ENCODE measurements at regions not wholly inside any gene's neighbourhood (a gene's known extent, or its start where the extent isn't known, plus 50 kb on each side); places are given as distances from the start of the nearest gene placed in this dataset.

DNA sequence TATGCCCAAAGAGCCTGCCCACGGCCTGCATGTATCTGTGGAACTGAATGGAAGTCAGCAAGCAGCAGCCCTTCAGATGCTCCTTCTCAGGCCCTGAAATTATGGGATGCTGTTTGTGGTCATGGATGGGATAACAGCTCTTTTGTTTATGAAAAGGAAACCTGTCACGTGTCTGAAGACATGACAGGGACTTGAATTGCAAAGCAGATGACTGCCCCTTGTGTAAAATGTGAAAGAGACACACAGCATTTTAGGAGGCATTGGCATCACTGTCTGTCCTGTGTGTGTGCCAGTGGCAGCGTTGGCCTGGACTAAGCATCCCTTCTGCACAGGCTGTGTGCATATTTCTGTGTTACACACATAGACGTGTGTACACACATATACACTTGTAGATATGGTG lies 192.1 kb downstream of the VRK1 start:
- Mint-ChIP-seq H3K4me1 (ENCODE audit: low read depth in 2 of 2) (peaks cover 8 to 10% of the 10 kb centered on the region in 2 donors), H3K9me3 (peaks cover 0 to 3% of the 10 kb centered on the region in 2 donors), H3K36me3 (ENCODE audit: insufficient read depth) (no peaks in the 10 kb centered on the region), H3K27ac (no peak overlapping the region), H3K27me3 (peaks cover 19 to 25% of the 10 kb centered on the region in 2 donors), H3K4me3 (no peak overlapping the region)
- ATAC-seq (replicated peaks): no peak
- no peak for DNase-seq

DNA sequence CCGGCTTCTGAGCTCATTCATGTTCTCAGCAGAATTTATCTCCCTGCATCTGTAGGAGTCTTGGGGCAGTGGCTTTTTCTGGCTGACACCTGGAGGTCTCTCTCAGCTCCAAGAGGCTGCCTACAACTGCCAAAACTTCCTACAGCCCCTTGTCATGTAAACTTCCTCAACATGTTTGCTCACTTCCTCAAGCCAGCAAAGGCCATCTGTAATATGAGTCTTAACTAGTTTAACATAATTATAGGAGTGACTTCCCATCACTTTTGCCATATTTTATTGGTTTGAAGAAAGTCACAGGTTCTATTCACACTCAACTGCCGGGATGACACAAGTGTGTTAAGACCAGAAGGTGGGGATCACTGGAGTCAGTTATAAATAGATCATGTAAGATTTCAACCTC lies 194.0 kb downstream of the VRK1 start:
- H3K27me3 Mint-ChIP-seq: peaks cover 26 to 38% of the 10 kb centered on the region in 2 donors
- no peak overlapping the region for H3K4me3 Mint-ChIP-seq
- no peak overlapping the region for H3K27ac Mint-ChIP-seq
- no peak for ATAC-seq (replicated peaks)
- no peaks in the 10 kb centered on the region for H3K36me3 Mint-ChIP-seq (ENCODE audit: insufficient read depth)
- no peak for DNase-seq
- H3K9me3 Mint-ChIP-seq: peaks cover 0 to 3% of the 10 kb centered on the region in 2 donors
- peaks cover 8 to 10% of the 10 kb centered on the region in 2 donors for H3K4me1 Mint-ChIP-seq (ENCODE audit: low read depth in 2 of 2)

DNA sequence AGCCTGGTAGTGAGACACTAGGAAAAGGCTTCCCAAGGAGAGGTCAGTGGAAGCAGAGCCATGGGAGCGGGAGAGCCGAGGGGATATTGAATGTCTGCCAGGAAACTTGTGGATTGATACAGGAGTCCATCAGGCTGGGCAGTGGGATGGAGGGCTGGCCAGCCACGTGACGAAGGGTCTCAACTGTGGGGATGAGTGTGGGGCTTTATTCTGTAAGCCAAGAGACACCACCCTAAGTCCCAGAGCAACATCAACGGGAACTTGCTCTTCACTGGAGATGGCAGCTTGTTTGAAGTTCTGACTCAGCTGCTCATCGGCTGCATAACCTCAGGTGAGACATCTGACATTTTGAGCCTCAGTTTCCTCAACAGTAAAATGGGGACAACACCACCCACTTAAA lies 197.8 kb downstream of the VRK1 start:
- H3K27ac Mint-ChIP-seq: no peak overlapping the region
- DNase-seq (no peak), ATAC-seq (replicated peaks) (no peak)
- no peaks in the 10 kb centered on the region for H3K36me3 Mint-ChIP-seq (ENCODE audit: insufficient read depth)
- H3K4me3 Mint-ChIP-seq: no peak overlapping the region
- no peaks in the 10 kb centered on the region for H3K4me1 Mint-ChIP-seq (ENCODE audit: low read depth in 2 of 2)
- H3K9me3 Mint-ChIP-seq: peaks cover 0 to 3% of the 10 kb centered on the region in 2 donors
- H3K27me3 Mint-ChIP-seq: peaks cover 26 to 38% of the 10 kb centered on the region in 2 donors

DNA sequence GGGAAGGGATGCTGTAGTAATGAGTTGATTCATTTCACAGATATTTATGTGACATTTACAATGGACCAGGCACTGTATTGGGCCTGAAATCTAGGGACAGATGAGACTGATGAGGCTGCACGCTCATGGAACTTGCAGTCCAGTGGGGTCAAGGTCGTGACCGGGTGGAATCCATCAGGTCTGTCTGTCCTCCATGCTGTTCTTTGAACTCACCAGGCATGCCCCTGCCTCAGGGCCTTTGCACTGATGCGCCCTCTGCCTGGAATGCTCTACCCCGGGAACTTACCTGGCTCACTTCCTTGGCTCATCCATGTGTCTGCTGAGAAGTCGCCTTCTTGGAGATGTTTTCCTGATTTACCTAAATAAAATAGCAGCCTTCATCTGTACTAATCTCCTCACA lies 200.1 kb downstream of the VRK1 start:
- DNase-seq: no peak
- ATAC-seq (replicated peaks): no peak
- H3K4me3 Mint-ChIP-seq: no peak overlapping the region
- H3K27me3 Mint-ChIP-seq: peaks cover 26 to 38% of the 10 kb centered on the region in 2 donors
- H3K27ac Mint-ChIP-seq: peak overlapping the region in 1 of 2 donors; percentile 19
- no peaks in the 10 kb centered on the region for H3K36me3 Mint-ChIP-seq (ENCODE audit: insufficient read depth)
- H3K4me1 Mint-ChIP-seq (ENCODE audit: low read depth in 2 of 2): no peaks in the 10 kb centered on the region
- H3K9me3 Mint-ChIP-seq: peaks cover 0 to 1% of the 10 kb centered on the region in 2 donors

DNA sequence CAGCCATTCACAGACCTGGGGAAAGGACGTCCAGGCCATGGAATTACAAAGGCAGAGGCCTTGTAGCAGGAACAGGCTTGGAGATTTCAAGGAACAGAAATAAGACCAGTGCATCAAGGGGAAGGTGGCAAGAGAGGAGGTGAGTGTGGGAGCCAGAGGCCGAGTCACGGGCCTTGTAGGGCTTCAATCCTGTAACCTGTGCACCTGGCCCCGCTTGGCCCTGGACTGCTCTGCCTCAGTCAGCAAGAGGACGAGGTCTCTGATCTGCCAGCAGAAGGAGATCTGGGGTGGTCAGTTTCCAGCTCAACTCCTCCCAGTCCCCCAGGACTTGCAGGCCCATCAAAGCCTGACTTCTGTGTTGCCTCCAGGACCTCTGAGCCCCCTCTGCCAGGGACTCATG lies 200.8 kb downstream of the VRK1 start:
- no peaks in the 10 kb centered on the region for H3K4me1 Mint-ChIP-seq (ENCODE audit: low read depth in 2 of 2)
- DNase-seq (no peak), ATAC-seq (replicated peaks) (no peak)
- H3K4me3 Mint-ChIP-seq: no peak overlapping the region
- H3K9me3 Mint-ChIP-seq: peaks cover 0 to 3% of the 10 kb centered on the region in 2 donors
- H3K27ac Mint-ChIP-seq: peak overlapping the region in 1 of 2 donors; percentile 19
- H3K27me3 Mint-ChIP-seq: peaks cover 20 to 31% of the 10 kb centered on the region in 2 donors
- no peaks in the 10 kb centered on the region for H3K36me3 Mint-ChIP-seq (ENCODE audit: insufficient read depth)

DNA sequence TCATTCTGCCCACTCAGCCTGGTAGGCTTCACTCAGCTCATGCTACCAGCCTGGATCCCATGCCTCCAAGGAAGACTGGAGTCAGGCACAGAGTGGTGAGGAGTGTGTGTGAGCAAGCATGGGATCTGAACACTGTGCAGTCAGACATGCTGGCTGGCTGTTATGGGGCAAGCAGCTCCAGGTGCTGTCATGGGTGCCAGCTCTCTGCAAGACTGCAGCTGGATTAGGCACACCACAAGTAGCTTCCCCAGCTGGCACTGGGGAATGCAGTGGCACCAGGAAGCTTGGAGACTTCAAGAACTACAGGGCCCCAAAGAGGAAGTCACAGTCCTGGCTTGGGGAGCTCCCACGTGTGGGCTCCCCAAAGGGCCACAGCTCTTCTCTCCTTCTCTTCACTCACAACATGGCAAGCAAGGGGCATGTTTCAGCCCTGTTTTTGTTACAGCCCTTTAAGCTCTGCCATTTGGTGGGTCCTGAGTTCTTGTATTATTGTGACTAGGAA lies 202.5 kb downstream of the VRK1 start:
- Mint-ChIP-seq H3K27ac (peak overlapping the region in 1 of 2 donors; percentile 47), H3K9me3 (peaks cover 0 to 3% of the 10 kb centered on the region in 2 donors), H3K27me3 (peaks cover 3 to 14% of the 10 kb centered on the region in 2 donors), H3K4me1 (ENCODE audit: low read depth in 2 of 2) (no peaks in the 10 kb centered on the region), H3K4me3 (no peak overlapping the region), H3K36me3 (ENCODE audit: insufficient read depth) (no peaks in the 10 kb centered on the region)
- no peak for ATAC-seq (replicated peaks)
- DNase-seq: no peak

DNA sequence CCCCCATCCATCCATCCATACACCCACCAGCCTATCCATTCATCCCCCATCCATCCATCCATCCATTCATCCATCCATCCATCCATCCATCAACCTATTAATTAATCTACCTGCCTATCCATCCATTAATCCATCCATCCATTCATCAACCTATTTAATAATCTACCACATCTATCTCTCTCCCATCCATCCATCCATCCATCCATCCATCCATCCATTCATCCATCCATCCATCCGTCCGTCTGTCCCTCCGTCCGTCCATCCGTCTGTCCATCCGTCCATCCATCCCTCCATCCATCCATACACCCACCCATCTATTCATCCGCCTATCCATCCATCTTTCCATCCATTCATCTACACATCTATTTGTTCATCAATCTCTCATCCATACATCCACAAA lies 205.3 kb downstream of the VRK1 start:
- DNase-seq (no peak), ATAC-seq (replicated peaks) (no peak)
- Mint-ChIP-seq H3K36me3 (ENCODE audit: insufficient read depth) (no peaks in the 10 kb centered on the region), H3K9me3 (peaks cover 0 to 3% of the 10 kb centered on the region in 2 donors), H3K4me3 (no peak overlapping the region), H3K27me3 (peaks cover 0 to 2% of the 10 kb centered on the region in 2 donors), H3K4me1 (ENCODE audit: low read depth in 2 of 2) (no peaks in the 10 kb centered on the region), H3K27ac (no peak overlapping the region)

DNA sequence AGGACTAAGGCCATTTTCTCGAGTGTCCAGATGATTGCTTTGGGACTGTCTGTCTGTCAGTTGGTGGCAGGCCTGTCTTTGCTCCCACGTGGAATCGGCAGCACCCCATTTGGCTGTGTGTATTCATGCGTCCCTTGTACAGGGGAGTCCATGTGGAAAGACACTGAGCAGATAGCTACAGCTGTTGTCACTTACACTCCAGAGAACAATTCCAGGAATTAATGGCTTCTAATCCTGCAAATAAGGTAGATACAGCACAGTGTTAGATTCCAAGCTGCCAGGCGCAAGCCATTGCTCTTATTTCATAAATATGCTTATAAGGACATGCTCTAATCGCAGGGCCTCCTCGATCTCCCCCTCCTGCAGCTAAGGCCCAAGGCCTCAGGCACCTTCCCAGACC lies 208.8 kb downstream of the VRK1 start:
- ATAC-seq (replicated peaks) (no peak), DNase-seq (no peak)
- peaks cover 0 to 3% of the 10 kb centered on the region in 2 donors for H3K9me3 Mint-ChIP-seq
- no peak overlapping the region for H3K27ac Mint-ChIP-seq
- peaks cover 13 to 35% of the 10 kb centered on the region in 2 donors for H3K27me3 Mint-ChIP-seq
- no peaks in the 10 kb centered on the region for H3K4me1 Mint-ChIP-seq (ENCODE audit: low read depth in 2 of 2)
- H3K4me3 Mint-ChIP-seq: no peak overlapping the region
- no peaks in the 10 kb centered on the region for H3K36me3 Mint-ChIP-seq (ENCODE audit: insufficient read depth)

DNA sequence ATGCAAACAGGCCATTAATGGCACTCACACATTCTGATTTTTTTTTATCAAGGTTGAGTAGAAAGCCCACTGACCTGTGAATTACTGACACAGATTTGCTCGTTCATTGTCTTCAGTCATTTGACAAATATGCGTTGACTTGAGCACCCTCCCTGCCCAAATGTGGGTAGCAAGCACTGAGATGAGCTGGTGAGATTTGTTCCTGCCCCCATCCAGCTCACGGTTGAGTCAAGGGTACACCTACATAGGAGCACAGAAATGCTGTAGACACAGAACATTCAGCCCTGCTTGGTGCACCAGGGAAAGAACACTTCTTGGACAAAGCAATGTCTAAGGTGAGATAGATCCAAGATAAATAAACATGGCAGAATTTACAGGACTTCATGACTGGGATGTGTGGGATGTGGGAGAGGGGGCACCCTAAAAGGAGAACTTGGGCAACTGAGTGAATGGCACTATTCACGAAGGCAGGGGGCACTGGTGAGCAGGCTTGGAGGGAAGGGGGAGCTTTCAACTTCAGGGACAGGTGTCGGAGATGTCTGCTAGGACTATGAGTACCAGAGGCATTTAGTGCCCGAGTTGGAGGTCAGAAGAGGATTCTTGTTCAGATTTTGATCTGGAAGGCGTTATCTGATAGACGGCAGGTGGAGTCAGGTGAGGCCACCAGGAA lies 213.4 kb downstream of the VRK1 start:
- Mint-ChIP-seq H3K36me3 (ENCODE audit: insufficient read depth) (no peaks in the 10 kb centered on the region), H3K27ac (no peak overlapping the region), H3K4me3 (no peak overlapping the region), H3K27me3 (peaks cover 13 to 53% of the 10 kb centered on the region in 2 donors), H3K9me3 (no peaks in the 10 kb centered on the region), H3K4me1 (ENCODE audit: low read depth in 2 of 2) (no peaks in the 10 kb centered on the region)
- ATAC-seq (replicated peaks) (no peak), DNase-seq (no peak)

DNA sequence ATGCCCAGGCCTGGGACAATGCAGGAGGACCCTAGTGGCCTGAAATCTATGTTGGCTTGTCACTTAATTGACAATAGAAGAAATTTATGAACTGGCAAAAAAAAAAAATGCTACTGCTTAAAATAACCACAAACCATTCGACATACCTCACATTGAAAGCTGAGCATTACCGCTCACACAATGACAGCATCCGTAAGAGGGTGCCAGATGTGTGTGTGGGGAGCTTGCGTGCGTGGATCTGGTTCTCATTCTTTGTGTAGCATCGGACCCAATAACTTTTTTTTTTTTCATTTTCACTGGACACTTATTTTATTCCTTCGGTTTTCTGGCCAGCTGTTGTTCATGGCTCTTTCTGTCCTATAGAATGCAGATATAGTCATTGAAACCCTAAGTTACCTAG lies 216.7 kb downstream of the VRK1 start:
- Mint-ChIP-seq H3K27me3 (peaks cover 13 to 45% of the 10 kb centered on the region in 2 donors), H3K27ac (no peak overlapping the region), H3K4me1 (ENCODE audit: low read depth in 2 of 2) (no peaks in the 10 kb centered on the region), H3K36me3 (ENCODE audit: insufficient read depth) (no peaks in the 10 kb centered on the region), H3K4me3 (no peak overlapping the region), H3K9me3 (no peaks in the 10 kb centered on the region)
- DNase-seq (no peak), ATAC-seq (replicated peaks) (no peak)

DNA sequence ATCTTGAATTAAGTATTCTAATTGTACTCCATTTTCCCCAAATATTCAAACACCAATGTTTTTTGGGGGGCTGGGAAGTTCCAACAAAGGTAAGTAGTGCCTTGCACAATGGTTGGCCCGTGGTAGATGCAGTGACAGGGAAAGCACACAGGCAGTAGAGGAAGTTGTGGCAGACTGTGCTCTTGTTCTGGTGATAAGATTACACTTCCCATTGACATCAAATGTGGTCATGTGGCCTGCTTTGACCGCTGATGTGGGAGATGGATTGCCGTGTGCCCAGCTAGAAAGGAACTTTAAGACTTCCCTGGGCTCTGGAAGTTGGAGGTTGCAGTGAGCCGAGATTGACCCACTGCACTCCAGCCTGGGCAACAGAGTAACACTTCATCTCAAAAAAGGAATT lies 223.8 kb downstream of the VRK1 start:
- H3K4me1 Mint-ChIP-seq (ENCODE audit: low read depth in 2 of 2): peaks cover 5 to 6% of the 10 kb centered on the region in 2 donors
- DNase-seq: no peak

DNA sequence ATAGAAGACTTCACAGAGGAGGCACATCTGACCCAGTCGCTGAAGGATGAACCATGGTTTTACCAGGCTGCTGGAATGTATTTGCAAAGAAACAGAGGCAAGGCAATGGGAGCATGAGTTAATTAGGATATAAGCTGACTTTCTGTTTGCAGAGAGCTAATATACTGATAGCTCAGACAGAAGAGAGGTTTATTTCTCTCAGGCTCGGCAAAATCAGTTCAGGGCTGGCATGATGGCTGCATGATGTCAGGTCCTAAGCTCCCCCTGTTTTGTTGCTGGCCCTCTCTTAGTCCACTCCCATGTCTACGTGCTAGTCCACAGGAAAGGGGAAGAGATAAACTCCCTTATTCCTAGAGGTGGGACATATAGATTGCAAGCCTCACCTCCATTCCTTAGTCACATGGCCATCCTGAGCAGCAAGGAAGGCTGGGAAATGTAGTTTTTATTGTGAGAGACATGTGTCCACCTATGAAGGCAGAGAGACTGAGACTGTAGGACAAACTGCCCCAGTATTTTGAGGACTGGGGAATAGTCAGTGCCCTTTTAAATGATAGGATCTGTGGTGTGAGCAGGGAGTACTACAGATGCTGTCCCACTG lies 224.5 kb downstream of the VRK1 start:
- no peak overlapping the region for H3K4me3 Mint-ChIP-seq
- H3K27ac Mint-ChIP-seq: no peak overlapping the region
- H3K9me3 Mint-ChIP-seq: no peaks in the 10 kb centered on the region
- no peak for DNase-seq
- ATAC-seq (replicated peaks): no peak
- peaks cover 5 to 6% of the 10 kb centered on the region in 2 donors for H3K4me1 Mint-ChIP-seq (ENCODE audit: low read depth in 2 of 2)
- H3K27me3 Mint-ChIP-seq: peaks cover 17 to 34% of the 10 kb centered on the region in 2 donors
- no peaks in the 10 kb centered on the region for H3K36me3 Mint-ChIP-seq (ENCODE audit: insufficient read depth)

More for the DNA sequence above, 223.8 kb downstream of the VRK1 start:
- ATAC-seq (replicated peaks): no peak
- Mint-ChIP-seq H3K27me3 (peaks cover 17 to 32% of the 10 kb centered on the region in 2 donors), H3K27ac (no peak overlapping the region), H3K36me3 (ENCODE audit: insufficient read depth) (no peaks in the 10 kb centered on the region), H3K4me3 (peak overlapping the region in 1 of 2 donors; percentile 8), H3K9me3 (no peaks in the 10 kb centered on the region)

DNA sequence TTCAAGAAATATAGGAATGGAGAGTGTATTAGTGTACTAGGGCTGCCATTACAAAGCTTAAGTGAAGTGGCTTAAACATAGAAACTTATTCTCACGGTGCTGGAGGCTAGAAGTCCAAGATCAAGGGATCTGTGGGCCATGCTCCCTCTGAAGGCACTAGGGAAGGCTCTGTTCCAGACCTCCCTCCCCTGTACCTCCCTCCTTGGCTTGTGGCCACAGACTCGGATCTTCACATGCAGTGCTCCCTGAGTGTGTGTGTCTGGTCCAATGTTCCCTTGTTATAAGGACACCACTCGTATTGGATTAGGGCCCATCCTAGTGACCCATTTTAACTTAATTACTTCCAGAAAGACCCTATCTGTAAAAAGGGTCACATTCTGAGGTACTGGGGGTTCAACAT lies 225.6 kb downstream of the VRK1 start:
- Mint-ChIP-seq H3K36me3 (ENCODE audit: insufficient read depth) (no peaks in the 10 kb centered on the region), H3K4me3 (no peak overlapping the region), H3K27ac (no peak overlapping the region), H3K27me3 (peaks cover 17 to 40% of the 10 kb centered on the region in 2 donors), H3K4me1 (ENCODE audit: low read depth in 2 of 2) (peaks cover 5 to 6% of the 10 kb centered on the region in 2 donors), H3K9me3 (no peaks in the 10 kb centered on the region)
- DNase-seq (no peak), ATAC-seq (replicated peaks) (no peak)

DNA sequence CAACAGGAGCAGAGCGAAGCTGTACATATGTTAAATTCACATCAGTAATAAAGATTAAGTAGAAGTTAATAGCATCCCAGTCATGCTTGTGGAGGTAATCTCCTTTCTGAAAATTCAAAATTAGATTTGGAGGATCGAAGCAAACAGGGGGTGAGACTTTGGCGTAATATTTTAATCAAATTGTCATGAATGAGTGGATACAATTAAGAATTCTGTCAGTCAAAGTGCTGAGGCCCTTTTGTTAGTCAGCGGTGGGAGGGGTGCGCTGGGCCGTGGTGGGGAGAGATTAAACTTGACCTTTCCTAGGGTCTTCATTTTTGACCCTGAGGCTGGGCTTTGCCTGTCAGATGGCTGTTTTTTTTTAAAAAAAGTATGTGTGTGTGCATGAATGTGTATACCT lies 226.7 kb downstream of the VRK1 start:
- Mint-ChIP-seq H3K36me3 (ENCODE audit: insufficient read depth) (no peaks in the 10 kb centered on the region), H3K27ac (no peak overlapping the region), H3K27me3 (peaks cover 22 to 43% of the 10 kb centered on the region in 2 donors), H3K4me1 (ENCODE audit: low read depth in 2 of 2) (peaks cover 5 to 6% of the 10 kb centered on the region in 2 donors), H3K9me3 (no peaks in the 10 kb centered on the region), H3K4me3 (no peak overlapping the region)
- DNase-seq: no peak
- ATAC-seq (replicated peaks): no peak
